Central memory CD4-positive, alpha-beta T cell (primary cell): ENCODE measurements at regions not wholly inside any gene's neighbourhood (a gene's known extent, or its start where the extent isn't known, plus 50 kb on each side); places are given as distances from the start of the nearest gene placed in this dataset.

Experiments used
- DNase-seq: peaks from one replicate; pipeline ENCODE4 v3.0.0; 2022

- no peak for DNase-seq
These were observed 110.7 kb upstream of the IVNS1ABP start for GRCh38 chr1:185427776-185428175.

GRCh38 chr1:185427264-185427663, 110.2 kb upstream of the IVNS1ABP start:
- no peak for DNase-seq

GRCh38 chr1:185426848-185427247, 109.8 kb upstream of the IVNS1ABP start:
- DNase-seq, result no peak

GRCh38 chr1:185425163-185425562, 108.1 kb upstream of the IVNS1ABP start:
- DNase-seq, result no peak

DNA sequence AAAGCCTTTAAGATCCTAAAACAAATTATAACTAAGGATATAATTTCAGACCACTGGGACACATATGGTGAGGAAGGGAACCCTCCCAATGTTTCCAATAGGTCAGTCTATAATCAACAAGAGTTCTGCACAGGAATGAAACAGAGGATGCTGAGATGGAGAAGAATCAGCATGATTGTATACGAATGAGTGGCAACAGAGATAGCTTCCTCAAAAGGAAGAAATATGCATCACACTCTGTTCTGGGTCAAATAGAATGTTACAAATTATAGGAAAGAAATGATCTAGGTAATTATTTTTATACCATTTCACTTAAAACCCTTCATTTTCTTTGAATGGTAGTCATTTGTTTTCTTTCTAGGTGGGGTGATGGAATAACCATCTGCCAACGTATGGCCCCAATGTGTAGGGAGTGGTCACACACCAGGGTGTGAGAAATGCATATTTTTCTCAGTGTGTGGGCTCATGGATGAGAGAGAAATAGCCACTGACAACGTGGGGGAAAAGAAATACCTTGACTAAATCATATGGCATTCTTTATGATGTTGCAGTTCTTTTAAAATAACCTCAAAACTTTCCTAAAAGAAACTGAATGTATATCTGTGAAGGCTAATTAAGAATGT, 104.6 kb upstream of the IVNS1ABP start:
- DNase-seq, result no peak

- peak; percentile 12 for DNase-seq
These were observed 103.6 kb upstream of the IVNS1ABP start for GRCh38 chr1:185420588-185421081.

- DNase-seq, result no peak
These were observed 102.7 kb upstream of the IVNS1ABP start for GRCh38 chr1:185419718-185420117.

DNA sequence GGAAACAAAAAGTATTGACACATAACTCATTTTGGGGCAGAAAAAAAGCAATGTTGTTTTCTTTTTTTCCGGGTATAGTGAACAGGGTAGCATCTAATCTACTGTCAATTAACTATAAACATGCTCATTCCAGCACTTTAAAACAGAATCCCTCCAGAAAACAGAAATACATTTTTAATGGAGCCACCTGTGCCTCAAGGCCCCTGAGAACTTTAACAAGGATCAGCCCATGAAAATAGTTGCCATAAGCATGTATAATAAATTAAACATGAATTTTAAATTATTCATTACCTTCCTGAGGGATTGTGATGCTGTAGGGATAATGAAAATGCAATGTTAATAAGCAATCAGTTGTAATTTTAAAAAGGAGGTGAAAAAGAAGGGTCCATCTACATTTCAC, 101.4 kb upstream of the IVNS1ABP start:
- no peak for DNase-seq

DNA sequence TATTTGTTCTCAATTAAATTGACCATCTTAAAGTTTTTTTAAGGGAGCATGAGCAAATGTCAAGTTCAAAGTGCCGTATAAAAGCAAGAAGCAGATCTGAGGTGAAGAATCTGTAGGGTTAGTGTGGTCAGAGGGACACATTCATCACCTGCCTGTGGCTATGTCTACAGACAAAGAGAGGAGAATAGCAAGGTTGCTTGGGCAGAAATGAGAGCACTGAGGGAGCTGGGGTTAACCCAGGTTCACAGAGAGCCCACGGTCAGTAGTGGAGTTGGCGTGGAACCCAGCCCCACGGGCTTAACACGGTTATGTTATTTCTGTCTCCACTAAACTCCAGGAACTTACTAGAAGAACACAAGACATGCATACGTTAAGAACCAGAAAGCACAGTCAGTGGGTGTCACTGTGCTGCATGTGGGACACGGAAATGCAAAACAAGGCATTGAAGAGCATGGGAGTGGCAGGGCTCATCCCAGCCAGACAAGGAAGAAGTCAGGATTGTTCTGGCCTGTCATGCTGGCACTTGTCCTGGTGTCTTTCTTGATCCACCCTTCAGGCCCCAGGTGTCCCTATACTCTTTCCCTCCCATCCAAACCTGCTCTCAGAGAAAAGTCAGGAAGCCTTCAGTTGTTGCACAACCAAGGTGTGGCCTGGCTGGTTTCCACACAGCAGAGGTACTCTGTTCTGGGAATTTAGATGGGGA, 95.5 kb upstream of the IVNS1ABP start:
- DNase-seq, result no peak

GRCh38 chr1:185409763-185410528, 92.9 kb upstream of the IVNS1ABP start:
- DNase-seq, result no peak

GRCh38 chr1:185409345-185409744, 92.3 kb upstream of the IVNS1ABP start:
- no peak for DNase-seq

DNA sequence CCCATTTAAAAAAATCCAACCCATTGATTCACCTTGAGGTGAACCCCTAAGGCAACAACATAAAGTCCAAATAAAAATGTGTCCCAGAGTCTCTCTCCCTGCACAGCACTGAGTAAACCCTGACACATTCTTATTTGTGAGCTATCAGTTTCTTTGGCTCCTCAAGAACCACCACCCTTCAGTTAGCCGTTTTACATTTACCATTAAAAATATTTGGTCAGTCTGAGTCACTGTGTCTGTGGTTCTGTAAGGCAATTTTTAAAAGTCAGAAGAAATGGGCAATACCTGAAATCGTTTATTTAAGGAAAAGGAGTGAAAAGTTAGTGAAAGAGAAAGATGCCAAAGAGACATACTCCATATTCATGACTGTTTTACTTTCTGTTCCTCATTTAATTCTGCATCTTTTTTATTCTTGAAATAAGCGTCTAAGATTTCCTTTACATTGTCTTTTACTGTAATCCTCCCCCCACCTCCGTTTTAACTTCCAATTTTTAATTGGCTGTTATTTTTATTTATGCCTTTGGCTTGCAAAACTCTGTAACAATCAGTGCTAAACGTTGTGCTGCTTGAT, 91.7 kb upstream of the IVNS1ABP start:
- DNase-seq, result no peak

DNA sequence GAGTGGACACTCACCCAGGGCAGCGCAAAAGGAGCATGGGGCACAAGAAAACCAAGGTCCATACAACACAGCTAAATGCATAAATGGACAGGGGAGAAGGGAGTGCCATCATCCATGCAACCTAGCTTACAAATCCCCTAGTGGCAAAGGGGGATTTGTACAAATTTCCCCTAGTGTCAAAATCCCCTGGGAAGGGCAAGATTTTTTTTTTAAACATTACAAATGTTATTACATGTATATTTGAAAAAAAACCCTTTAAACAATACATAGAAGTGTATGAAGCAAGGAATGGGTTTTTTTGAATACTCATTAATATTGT, 89.6 kb upstream of the IVNS1ABP start:
- DNase-seq, result no peak

DNA sequence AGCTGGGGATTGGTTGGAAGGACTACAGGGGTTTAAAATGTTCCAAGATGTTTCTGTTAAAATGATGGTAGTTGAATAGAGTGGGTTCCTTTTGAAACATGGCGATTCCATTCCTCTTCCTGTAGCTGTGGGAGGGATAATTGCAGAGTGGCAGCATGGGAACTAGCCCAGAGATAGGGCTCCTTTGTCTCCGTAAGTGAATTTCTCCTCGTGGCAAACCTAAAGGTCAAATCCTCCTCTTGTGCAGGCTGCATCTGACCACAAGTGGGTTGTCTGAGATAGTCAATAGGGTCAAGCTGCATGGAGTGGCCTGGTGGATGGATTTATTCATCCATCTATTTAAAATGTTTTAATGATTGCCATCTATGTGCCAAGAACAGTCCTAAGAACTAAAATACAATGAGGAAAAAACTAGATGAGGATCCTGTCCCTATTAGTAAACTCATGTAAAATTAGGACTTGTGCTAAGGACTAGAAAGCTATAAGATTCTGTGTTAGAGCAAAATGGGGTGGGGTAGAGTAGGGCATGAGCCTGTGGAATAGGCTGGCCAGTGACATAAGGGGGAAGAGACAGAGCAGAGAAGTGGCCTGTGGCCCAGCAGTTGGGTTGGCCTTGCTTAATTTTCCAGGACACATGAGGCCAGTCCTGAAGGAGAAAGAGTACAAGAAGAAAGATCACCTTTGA, 89.1 kb upstream of the IVNS1ABP start:
- DNase-seq, result no peak

- no peak for DNase-seq
These were observed 88.0 kb upstream of the IVNS1ABP start for GRCh38 chr1:185404907-185405568.

DNA sequence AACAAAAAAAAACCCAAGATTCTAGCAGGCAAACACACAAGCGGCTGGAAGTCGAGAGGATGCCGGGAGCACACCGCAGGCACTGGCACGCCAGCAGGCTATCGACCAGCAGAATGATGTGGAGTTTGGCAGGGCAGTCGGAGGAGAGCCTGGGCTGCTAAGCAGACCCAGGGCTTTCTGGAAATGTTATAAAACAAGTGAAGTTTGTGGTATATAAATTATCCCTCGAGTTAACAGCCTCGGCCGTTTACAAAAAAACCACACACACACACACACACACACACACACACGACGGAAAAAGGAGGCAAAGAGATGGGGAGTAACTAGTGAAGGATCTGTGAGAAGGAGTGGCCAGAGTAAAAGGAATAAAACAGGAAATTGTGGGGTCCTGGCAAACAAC, 87.2 kb upstream of the IVNS1ABP start:
- no peak for DNase-seq

DNA sequence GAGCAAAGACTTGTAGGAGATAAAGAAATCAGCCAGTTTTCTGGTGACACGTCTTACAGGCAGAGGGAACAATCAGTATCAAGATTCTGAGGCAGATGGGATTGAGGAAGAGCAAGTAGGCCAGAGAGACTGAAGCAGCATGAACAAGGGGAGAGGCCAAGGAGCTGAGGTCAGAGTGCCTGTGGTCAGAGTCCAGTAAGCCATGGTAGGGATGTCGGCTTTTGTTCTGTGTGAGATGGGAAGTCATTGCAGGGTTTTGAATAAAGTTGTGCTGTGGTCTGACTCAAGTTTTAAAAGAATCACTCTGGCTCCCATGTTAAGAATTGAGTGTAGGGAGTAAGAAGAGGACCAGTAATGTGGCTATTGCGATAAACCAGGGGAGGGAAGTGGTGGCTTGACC, 85.9 kb upstream of the IVNS1ABP start:
- DNase-seq, result no peak

DNA sequence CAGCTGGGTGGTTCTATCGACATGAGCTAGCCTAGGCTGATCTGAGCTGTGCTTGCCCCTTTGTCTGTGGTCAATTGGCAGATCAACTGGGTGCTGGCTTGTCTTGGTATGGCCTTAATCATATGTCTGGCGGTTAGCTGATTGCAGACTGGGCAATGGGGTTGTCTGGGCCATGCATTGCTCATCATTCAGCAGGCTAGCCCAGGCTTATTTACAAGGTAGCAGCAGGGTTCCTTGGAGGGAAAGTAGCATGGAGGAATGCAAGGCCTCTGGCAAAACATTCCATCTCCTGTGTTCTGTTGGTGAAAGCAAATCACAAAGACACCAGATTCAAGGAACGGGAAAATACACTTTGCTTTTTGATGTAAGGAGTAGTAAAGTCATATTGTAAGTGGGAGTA, 84.0 kb upstream of the IVNS1ABP start:
- DNase-seq, result no peak

GRCh38 chr1:185400052-185400451, 83.0 kb upstream of the IVNS1ABP start:
- DNase-seq, result no peak

DNA sequence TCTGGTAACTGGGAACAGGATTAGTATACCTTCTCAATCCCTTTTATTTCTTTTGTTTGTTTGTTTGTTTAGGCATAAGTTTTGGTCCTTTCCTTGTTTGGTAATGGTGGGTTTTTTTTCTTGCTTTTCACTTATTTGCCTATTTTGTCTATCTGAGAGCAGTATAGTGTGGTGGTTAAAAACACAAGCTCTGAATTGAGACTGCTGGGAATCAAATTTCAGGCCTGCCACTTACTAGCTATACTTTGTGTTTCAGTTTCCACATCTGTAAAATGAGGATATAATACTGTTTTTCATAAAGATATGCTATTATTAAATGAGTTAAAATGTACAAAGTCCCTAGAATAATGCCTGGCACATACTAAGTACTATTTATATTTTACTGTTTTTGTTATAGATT, 81.6 kb upstream of the IVNS1ABP start:
- no peak for DNase-seq

GRCh38 chr1:185398022-185398421, 81.0 kb upstream of the IVNS1ABP start:
- no peak for DNase-seq

DNA sequence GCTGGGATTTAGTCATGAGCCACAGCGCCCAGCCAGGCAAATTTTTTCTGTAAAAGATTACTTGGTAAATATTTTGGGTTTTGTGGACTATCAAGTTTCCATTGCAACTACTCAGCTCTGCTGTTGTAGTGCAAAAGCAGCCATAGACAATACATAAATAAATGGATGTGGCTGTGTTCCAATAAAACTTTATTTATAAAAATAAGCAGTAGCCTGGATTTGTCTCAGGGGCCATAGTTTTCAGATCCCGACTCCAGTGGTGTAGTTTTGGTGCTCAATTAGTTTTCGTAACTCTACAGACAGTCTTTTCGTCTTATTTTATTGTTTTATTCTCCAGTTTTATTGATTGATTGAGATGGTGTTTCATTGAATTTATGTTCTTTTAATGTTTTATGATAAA, 80.1 kb upstream of the IVNS1ABP start:
- no peak for DNase-seq

DNA sequence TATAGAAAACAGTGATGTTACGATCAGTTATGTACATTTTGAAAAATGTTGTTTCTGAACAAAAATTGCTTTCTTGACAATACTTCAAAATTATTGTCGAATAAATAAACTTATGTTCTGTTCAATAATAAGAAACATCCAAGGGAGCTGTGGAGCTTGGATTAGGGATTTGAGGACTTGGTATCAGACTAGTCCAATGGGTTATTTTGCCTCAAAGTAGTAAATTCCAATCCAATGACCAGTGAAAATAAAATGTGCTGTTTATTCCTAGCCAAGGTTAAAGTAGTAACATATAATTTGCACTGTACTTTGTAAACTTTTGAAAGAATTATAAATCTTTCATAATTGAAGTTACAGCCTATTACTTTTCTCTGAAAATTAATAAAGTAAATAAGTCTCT, 79.1 kb upstream of the IVNS1ABP start:
- DNase-seq, result no peak
